ENCODE measurements at regions not wholly inside any gene's neighbourhood (a gene's known extent, or its start where the extent isn't known, plus 50 kb on each side); places are given as distances from the start of the nearest gene placed in this dataset.

DNA sequence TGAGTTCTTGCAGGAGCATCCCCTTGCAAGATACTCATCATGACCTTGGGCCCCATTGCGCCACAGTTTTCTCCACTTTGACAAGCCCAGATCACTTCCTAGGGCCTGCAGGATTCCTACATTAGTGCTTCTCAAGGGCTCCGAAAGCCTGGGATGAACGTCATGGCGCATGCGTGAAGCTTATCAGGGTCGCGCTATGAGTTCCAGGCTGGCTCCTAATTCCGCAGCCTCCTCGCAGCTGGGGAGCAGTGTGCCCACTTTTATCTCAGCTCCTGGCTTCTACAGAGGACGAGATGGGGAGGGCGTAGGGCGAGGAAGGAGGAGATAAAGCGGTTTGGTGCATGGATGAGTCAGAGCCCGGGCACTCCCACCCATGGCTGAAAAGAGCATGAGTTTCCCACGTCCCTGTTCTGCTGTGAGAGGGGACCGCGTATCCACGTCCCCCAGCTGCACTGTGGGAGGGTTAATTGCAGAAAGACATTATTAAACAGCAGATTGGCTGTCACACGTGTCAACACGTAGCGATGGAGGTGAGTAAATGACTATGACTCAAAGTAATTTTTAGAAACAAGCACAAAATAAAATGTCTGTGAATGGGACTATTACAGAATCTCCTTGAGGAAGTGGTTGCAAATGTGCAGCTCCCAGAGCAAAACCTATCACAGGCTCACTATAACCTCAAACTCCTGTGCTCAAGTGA lies 72.9 kb upstream of the DSP start:
- DNase-seq (ENCODE audit: low spot score) (peak; percentile 32), ATAC-seq (ENCODE audit: low FRiP score) (peak; percentile 94)
- TF ChIP-seq, protein P1, sequence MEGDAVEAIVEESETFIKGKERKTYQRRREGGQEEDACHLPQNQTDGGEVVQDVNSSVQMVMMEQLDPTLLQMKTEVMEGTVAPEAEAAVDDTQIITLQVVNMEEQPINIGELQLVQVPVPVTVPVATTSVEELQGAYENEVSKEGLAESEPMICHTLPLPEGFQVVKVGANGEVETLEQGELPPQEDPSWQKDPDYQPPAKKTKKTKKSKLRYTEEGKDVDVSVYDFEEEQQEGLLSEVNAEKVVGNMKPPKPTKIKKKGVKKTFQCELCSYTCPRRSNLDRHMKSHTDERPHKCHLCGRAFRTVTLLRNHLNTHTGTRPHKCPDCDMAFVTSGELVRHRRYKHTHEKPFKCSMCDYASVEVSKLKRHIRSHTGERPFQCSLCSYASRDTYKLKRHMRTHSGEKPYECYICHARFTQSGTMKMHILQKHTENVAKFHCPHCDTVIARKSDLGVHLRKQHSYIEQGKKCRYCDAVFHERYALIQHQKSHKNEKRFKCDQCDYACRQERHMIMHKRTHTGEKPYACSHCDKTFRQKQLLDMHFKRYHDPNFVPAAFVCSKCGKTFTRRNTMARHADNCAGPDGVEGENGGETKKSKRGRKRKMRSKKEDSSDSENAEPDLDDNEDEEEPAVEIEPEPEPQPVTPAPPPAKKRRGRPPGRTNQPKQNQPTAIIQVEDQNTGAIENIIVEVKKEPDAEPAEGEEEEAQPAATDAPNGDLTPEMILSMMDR (IDR thresholded peaks at IDR 0.05) = no peak

- DNase-seq (ENCODE audit: low spot score) = no peak
- TF ChIP-seq, protein P1 (IDR thresholded peaks at IDR 0.05) = no peak
- ATAC-seq (ENCODE audit: low FRiP score) = no peak
These were observed 71.8 kb upstream of the DSP start for GRCh38 chr6:7469696-7470095.

- TF ChIP-seq, protein P1 (IDR thresholded peaks at IDR 0.05) = no peak
- no peak for ATAC-seq (ENCODE audit: low FRiP score)
- DNase-seq (ENCODE audit: low spot score) = no peak
These were observed 70.3 kb upstream of the DSP start for GRCh38 chr6:7471171-7471570.

DNA sequence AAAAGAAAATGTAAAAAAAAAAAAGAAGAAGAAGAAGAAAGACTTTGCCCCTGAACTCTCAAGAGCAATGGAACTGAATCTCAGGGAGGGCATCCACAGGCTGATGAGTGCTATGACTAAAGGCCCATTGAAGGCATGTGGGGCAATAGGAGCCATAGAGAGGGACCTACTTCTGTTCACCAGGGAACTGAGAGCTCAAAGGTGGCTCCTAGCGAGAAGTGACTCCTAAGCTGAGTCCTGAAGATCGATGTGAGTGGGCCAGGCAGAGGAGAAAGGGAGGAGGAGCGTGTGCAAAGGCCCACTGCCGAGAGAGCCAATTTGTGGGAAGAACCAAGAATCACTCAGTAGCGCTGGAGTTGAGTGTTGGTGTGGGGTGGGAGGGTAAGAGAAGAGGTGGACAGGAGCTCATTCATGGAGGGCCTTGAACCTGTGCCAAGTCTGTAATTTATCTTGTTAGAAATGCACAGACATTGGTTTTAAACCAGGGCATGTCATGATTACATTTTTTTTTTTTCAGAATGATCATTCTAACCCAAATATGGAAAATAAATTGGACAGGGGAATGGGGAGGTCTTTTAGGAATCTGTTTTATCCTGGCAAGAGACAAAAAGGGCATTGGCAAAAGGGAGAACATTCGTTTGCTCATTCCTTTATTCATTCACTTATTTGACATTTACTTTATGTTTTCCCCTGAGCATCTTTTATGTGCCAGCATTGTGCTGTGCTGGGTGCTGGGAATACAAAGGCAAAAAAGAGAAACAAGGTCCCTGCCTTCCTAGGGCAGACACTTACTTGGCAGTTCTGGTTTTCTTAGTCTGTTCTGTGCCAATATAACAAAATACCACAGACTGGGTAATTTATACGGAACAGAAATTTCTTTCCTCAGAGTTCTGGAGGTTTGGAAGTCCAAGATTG lies 67.4 kb upstream of the DSP start:
- TF ChIP-seq, protein P1 (IDR thresholded peaks at IDR 0.05) = no peak
- ATAC-seq (ENCODE audit: low FRiP score) = no peak
- no peak for DNase-seq (ENCODE audit: low spot score)

DNA sequence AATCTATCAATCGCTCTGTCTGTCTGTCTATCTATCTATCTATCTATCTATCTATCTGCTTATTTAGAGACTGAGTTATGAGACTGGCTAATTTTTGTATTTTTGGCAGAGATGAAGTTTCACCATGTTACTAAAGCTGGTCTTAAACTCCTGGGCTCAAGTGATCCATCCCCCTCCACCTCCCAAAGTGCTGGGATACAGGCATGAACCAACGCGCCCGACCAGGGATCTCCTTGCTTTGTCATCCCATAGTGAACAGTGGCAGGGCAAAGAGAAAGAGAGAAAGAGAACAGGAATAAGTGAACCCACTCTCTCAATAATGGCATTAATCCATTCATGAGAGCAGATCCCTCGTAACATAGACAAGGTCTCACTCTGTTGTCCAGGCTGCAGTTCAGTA lies 66.4 kb upstream of the DSP start:
- no peak for ATAC-seq (ENCODE audit: low FRiP score)
- no peak for DNase-seq (ENCODE audit: low spot score)
- TF ChIP-seq, protein P1 (IDR thresholded peaks at IDR 0.05) = no peak

DNA sequence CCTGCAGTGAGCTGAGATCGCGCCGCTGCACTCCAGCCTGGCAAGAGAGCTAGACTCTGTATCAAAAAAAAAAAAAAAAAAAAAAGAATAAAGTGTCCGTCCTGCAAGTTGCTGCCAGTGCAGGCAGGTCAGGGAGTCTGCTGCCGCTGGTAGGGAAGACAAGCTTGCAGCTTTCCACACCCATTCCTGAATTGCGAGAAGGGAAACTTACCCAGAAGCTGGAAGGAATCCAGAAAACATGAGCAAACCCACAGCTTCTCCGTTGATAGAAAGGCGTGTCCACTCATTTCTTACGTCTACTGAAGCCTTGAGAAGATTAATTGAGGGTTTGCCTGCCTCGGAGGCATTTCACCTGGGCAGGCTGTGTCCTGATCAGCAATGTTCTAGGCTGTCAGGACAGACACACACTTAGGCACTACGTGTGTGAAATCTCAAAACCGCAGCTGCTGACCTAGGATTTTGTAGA lies 61.6 kb upstream of the DSP start:
- TF ChIP-seq, protein P1 (IDR thresholded peaks at IDR 0.05) = no peak
- ATAC-seq (ENCODE audit: low FRiP score) (peak; percentile 92), DNase-seq (ENCODE audit: low spot score) (no peak)

Measured in omental fat pad (tissue), 3 donors.